NCI-H146 treated with DMSO at 0.1 percent for 48 hours (cell line): ENCODE measurements at regions not wholly inside any gene's neighbourhood (a gene's known extent, or its start where the extent isn't known, plus 50 kb on each side); places are given as distances from the start of the nearest gene placed in this dataset.

ENCODE experiments used
- DNase-seq: peaks from one replicate; lab custom pipeline; 2025; ENCODE audit not compliant: unreplicated experiment; lab: John Stamatoyannopoulos, UW

GRCh38 chr10:10618139-10618538, 399.5 kb upstream of the CELF2 start:
- no peak for DNase-seq

- DNase-seq, result no peak
Observed at GRCh38 chr10:10623958-10624566, 393.6 kb upstream of the CELF2 start.

GRCh38 chr10:10624567-10624962, 393.1 kb upstream of the CELF2 start:
- no peak for DNase-seq

GRCh38 chr10:10625491-10625890, 392.2 kb upstream of the CELF2 start:
- DNase-seq, result no peak

- DNase-seq, result no peak
Observed at GRCh38 chr10:10626734-10627133, 390.9 kb upstream of the CELF2 start.

GRCh38 chr10:10627414-10627813, 390.3 kb upstream of the CELF2 start:
- no peak for DNase-seq

- DNase-seq, result no peak
Observed at GRCh38 chr10:10629512-10629911, 388.2 kb upstream of the CELF2 start.

- DNase-seq, result no peak
Observed at GRCh38 chr10:10630281-10630680, 387.4 kb upstream of the CELF2 start.

- DNase-seq, result no peak
Observed at GRCh38 chr10:10630782-10631181, 386.9 kb upstream of the CELF2 start.

- no peak for DNase-seq
Observed at GRCh38 chr10:10642189-10642588, 375.5 kb upstream of the CELF2 start.

- DNase-seq, result no peak
Observed at GRCh38 chr10:10642751-10643150, 374.9 kb upstream of the CELF2 start.

GRCh38 chr10:10644008-10644646, 373.5 kb upstream of the CELF2 start:
- DNase-seq, result peak; percentile 63

- peak; percentile 83 for DNase-seq
Observed at GRCh38 chr10:10644676-10645385, 372.8 kb upstream of the CELF2 start.

GRCh38 chr10:10647331-10647730, 370.3 kb upstream of the CELF2 start:
- peak; percentile 47 for DNase-seq

- DNase-seq, result no peak
Observed at GRCh38 chr10:10657139-10657760, 360.4 kb upstream of the CELF2 start.

- no peak for DNase-seq
Observed at GRCh38 chr10:10658172-10658785, 359.4 kb upstream of the CELF2 start.

GRCh38 chr10:10660054-10660453, 357.6 kb upstream of the CELF2 start:
- DNase-seq, result no peak

GRCh38 chr10:10661176-10661575, 356.5 kb upstream of the CELF2 start:
- DNase-seq, result no peak

GRCh38 chr10:10662716-10663408, 354.8 kb upstream of the CELF2 start:
- DNase-seq, result no peak

- no peak for DNase-seq
Observed at GRCh38 chr10:10663622-10664021, 354.1 kb upstream of the CELF2 start.

- DNase-seq, result no peak
Observed at GRCh38 chr10:10665750-10666149, 351.9 kb upstream of the CELF2 start.
